Stimulated activated naive CD8-positive, alpha-beta T cell treated with anti-CD3 and anti-CD28 coated beads, Interleukin-15, Interleukin-2, amounts not matched to agents 100 U/mL and 50 U/mL, for 24 hours (primary cell): ENCODE measurements at regions not wholly inside any gene's neighbourhood (a gene's known extent, or its start where the extent isn't known, plus 50 kb on each side); places are given as distances from the start of the nearest gene placed in this dataset.
A peak's percentile ranks its signal among the peaks of the same experiment; 100 is the strongest.

Experiments used
- ATAC-seq: fragments of 150-1000 bp; cut with Tn5 transposase; one replicate; pipeline ENCODE4 v1.10.0; 2021
- DNase-seq: peaks from one replicate; pipeline ENCODE4 v3.0.0; 2021

GRCh38 chr15:23514484-23514883 is 51.0 kb upstream of the MKRN3 start:
- ATAC-seq, result no peak
- no peak for DNase-seq

GRCh38 chr15:23506762-23507161 is 58.7 kb upstream of the MKRN3 start:
- DNase-seq (no peak), ATAC-seq (no peak)

- no peak for ATAC-seq
- DNase-seq, result no peak
Measured at GRCh38 chr15:23503980-23504379, 56.9 kb upstream of the GOLGA6L2 start.

- no peak for ATAC-seq
- no peak for DNase-seq
Measured at GRCh38 chr15:23503576-23503975, 56.5 kb upstream of the GOLGA6L2 start.

GRCh38 chr15:23497710-23498111 is 50.7 kb upstream of the GOLGA6L2 start:
- DNase-seq, result peak; percentile 3
- ATAC-seq, result no peak
